ENCODE measurements at regions not wholly inside any gene's neighbourhood (a gene's known extent, or its start where the extent isn't known, plus 50 kb on each side); places are given as distances from the start of the nearest gene placed in this dataset.
"Not testable (repeated sequence)": the region's sequence is repeated elsewhere in the genome, so short reads cannot be mapped to it uniquely, and the experiment has no call there.

DNA sequence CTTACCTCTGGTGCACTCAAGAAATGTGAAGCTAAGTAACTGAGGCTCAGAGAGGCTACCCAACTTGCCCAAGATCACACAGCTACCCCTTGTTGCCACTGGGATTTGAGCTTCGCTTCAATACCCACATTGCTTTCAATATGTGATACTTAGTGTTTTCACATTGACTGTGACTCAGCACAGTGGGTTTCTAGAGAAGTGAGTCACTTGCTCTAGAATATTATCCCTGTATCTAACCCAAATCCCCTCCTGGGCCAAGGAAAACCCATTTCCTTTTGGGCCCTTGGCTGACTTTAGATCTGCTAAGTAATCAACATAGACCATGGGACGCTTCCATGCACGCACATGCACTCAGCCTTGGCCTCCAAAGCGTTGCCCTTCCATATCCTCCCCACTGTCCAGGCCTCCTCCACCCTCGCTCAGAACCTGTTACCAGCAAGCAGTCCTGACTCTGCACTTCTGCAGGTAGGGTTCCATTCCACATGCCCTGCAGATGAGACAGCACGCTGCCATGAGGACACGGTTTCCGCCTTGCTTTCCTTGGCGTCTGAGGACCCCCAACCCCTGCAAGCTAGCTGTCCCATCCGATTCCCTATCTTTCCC, 87.7 kb upstream of the CHST15 start:
- DNase-seq (ENCODE audit: low read depth in 2 of 2) = no peak

- DNase-seq (ENCODE audit: low read depth in 2 of 2) = no peak
Observed at GRCh38 chr10:124180044-124180745, 86.8 kb upstream of the CHST15 start.

GRCh38 chr10:124179308-124180043, 86.1 kb upstream of the CHST15 start:
- no peak for DNase-seq (ENCODE audit: low read depth in 2 of 2)

DNA sequence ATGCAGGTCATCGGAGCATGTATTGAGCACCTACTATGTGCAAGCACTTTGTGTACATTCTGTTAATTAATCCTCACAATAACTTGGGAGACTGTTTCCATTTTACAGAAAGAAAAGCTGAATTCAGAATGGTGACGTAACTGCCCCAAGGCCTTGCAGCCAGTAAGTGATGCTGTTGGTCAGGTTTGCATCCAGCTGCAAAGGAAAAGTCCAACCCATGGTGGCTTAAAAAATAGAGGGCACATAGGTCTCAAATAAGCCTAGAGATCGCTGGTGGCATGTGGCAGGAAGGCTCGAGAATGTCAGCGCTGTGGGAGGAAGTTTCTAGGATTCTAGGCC, 83.8 kb upstream of the CHST15 start:
- no peak for DNase-seq (ENCODE audit: low read depth in 2 of 2)

- no peak for DNase-seq (ENCODE audit: low read depth in 2 of 2)
Observed at GRCh38 chr10:124176349-124177179, 83.2 kb upstream of the CHST15 start.

DNA sequence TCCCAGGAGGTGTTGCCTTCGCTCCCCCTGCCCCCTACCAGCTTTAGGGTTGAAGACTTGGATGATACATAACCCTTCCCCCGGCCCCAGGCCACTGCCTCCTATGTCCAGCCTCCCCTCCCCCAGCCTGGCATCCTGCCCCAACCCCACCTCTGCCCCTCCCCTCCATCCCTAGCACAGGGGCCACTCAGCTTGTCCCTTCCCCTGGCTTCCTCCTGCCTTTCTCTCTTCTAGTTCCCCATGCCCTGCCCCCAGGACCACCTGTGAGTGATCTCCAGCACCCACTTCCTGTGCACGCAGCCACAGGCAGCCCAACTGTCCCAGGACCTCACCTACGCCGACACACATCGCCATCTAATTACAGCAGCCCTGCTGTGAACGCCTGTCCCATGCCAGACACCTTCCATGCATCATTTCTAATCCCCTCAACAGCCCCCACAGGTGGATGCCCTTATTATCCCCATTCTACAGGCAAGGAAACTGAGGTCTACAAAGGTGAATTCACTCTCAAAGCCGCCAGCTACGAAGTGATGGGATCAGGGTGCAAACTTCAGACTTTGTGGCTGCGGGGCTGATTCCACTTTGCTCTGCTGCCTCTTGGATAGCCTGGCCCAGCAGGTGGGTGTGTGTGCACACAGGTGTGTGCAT, 82.4 kb upstream of the CHST15 start:
- no peak for DNase-seq (ENCODE audit: low read depth in 2 of 2)

DNA sequence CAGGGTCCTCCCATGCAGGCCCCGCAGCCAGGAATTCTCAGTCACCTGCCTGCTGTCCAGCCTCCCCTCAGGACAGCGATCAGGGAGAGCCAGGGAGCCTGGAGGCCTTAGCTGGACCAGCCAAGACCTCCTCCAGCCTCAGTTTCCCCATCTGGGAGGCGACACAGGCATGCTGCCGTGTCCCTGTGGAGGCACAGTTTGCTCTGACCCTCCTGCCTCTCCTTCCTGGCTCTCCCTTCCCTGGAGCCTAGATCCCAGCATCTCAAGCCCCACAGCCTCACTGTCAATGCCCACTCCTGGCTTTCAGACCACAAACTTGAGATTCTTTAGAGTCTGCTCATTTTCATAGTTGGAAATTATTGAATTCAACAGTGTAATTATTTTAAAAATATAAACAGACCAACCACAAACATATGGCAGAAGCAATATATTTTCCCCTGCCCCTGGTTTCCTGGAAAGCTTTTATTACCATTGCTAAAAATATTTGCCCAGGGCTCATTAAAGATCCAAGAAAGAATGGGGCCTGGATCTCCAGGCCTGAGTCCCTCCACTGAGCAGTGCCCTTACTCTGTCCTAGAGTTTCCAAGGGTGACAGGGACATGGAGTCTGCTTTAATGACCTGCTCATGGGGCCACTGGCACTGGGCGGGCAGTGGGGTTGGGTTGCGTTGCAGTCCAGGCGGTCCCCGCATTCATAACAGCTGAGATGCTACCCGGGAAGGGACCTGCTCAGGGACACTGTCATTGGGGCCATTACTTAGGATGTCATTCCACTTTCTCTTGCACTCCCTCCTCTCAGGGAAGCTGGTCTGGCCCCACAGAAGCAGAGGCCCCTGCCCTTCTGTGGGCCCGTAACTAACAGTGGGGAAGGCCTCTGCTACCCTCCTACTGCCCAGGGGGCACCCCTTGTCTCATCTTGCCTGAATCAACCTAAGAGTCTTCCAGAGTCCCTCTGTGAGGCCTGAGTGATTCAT, 81.6 kb upstream of the CHST15 start:
- DNase-seq (ENCODE audit: low read depth in 2 of 2) = no peak

- DNase-seq (ENCODE audit: low read depth in 2 of 2) = no peak
Observed at GRCh38 chr10:124174071-124174566, 80.7 kb upstream of the CHST15 start.

DNA sequence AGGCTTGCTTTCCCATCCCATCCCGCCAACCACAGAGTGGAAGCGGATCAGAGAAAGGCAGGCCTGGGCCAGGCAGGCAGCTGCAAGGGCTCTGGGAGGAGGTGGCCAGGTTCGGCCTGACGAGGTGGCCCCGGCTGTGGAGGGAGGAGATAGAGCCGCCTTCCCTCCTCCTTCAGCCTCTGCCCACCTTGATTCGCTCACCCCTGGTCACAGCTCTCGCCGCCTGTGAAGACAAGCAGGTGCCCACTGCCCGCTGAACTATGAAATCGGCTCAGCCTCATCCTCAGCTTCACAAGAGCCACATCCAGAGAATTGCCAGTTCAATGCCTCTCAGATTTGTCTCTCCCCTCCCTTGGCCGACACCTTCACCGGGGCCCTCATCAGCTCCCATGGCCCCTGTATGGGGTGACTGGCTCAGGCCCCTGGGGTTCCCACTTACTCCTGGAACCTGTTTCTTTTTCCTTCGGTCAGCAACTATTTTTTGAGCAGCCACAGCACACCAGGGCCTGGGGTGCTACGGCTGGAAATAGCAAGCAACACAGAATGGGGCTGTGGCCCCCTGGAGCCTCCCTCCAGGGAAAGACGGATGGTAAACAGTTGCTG, 80.0 kb upstream of the CHST15 start:
- DNase-seq (ENCODE audit: low read depth in 2 of 2) = no peak

DNA sequence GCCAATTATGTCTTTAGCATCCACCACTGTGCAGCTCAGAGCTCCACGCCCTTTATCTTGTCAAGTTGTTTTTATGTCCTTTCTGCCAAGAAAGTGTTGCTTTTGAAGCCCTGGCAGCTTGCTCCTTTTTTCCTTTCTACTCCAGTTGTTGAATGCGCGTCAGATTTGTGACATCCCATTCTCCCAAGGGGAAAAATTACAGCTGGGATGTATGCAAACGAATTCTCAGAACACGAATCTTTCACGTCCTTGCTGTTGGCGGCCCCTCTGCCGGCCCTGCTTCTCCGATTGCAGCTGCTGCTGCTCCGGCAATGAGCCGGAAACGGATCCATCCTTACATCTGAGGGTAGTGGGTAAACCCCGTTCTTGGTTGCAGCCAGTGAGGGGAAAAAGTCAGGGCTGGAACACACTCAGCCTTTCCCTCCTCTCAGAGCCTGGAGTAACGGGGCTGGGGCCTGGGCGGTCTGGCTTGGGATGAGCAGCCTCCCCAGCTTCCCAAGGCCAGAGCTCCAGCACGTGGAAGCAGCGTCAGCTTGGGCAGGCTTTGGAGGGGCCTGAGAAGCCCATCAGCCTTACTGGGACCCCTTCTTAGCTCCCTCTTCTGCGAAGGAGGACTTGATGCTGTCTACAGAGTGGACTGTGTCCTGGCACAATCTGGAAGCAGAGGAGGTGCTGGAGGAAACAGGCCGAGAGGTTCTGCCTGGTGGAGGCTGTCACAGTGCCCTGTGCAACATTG, 79.0 kb upstream of the CHST15 start:
- DNase-seq (ENCODE audit: low read depth in 2 of 2) = no peak

- DNase-seq (ENCODE audit: low read depth in 2 of 2) = no peak
Observed at GRCh38 chr10:124171561-124171960, 78.2 kb upstream of the CHST15 start.

- no peak for DNase-seq (ENCODE audit: low read depth in 2 of 2)
Observed at GRCh38 chr10:124170631-124171030, 77.2 kb upstream of the CHST15 start.

DNA sequence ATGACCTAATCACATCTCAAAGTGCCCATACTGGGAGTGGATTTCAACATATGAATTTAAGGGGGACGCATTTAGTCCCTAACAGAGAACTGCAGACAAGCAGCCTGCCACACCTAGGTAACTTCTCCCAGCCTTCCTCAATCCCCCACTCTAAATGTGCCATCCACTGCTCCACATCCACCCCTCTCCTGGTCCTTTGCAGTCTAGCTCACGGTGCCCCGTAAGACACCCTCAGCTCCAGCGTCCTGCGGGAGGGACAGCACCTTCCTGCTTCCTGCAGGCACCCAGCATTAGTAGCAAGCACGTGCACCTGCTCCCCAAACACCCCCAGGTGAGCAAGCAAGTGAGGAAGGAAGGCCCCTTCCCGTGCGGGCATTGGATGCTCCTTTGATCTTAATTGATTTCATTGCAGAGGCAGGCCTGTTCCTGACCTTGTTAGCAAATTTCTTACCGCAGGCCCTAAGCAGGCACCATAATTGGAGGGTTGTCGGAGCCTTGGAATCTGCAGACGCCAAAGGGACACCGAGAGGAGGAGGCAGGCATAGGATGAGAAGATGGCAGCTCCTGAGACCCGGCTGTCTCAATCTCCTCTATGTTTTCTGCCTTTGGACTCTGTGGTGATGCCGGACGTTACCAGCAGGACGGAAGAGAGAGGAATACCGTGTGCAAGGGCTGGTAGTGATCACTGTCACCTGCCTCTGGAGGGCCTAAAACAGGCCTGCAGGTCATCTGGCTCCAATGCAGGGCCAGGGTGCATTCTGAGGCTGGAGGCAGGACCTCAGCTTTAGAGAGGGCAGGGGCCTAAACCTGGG, 75.8 kb upstream of the CHST15 start:
- DNase-seq (ENCODE audit: low read depth in 2 of 2) = no peak

DNA sequence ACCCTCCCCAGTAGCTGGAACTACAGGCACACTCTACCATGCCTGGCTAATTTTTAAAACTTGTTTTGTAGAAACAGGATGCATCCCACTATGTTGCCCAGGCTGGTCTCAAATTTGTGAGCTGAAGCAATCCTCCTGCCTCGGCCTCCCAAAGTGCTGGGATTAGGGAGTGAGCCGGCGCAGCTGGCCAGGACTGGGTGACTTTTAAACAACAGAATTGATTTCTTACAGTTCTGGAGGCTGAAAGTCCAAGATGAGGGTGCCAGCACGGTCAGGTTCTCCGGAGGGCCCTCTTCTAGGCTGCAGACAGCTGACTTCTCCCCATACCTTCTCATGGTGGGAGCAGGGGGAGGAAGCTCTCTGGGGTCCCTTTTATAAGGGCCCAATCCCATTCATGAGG, 75.2 kb upstream of the CHST15 start:
- DNase-seq (ENCODE audit: low read depth in 2 of 2) = no peak

GRCh38 chr10:124167925-124168324, 74.5 kb upstream of the CHST15 start:
- DNase-seq (ENCODE audit: low read depth in 2 of 2) = not testable (repeated sequence)

DNA sequence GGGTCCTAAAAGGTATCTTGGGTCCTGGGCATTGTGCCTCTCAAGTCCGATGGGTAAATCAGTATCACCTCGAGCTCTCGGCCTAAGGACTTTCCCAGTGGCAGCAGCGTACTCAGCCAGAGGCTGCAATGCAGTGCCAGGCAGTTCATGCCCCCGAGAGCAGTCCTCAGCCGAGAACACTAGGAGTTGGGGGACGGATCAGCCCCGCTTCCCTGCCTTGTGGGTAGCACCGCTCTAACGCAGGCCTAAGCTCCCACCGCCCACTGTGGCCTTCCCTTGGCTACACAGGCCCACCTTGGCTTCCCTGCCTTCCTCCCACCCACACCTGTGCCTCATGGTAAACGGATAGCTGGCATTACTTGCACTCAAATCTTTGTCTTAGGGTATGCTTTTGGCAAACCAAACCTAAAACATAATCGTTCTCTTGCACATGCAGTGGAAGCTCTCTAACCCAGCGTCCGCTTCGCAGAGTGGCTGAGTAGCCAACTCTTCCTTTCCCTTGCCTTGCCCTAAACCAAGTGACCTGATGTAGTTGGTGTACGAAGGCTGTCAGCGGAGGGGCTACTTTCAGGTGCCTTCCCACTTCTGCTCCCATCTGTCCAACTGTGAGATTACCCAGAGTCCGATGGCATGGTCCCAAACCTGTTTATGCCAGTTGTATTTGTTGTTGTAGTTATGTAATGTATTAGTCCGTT, 73.2 kb upstream of the CHST15 start:
- no peak for DNase-seq (ENCODE audit: low read depth in 2 of 2)

GRCh38 chr10:124165827-124166226, 72.4 kb upstream of the CHST15 start:
- no peak for DNase-seq (ENCODE audit: low read depth in 2 of 2)

GRCh38 chr10:124165311-124165710, 71.9 kb upstream of the CHST15 start:
- no peak for DNase-seq (ENCODE audit: low read depth in 2 of 2)

Measured in fibroblast of skin of left quadriceps (primary cell).